ENCODE measurements at regions not wholly inside any gene's neighbourhood (a gene's known extent, or its start where the extent isn't known, plus 50 kb on each side); places are given as distances from the start of the nearest gene placed in this dataset.

GRCh38 chr2:107553539-107553938 lies 273.2 kb upstream of the RGPD4 start:
- Histone ChIP-seq H2BK20ac (ENCODE audit: low read depth, low read length, poor library complexity, severe bottlenecking) (no peak overlapping the region), H3K56ac (ENCODE audit: insufficient read length, low read depth, low read length) (no peak overlapping the region), H2AFZ (ENCODE audit: low read length) (no peak overlapping the region), H4K5ac (ENCODE audit: insufficient read length, low read depth, low read length) (no peak overlapping the region), H4K8ac (replicated peaks; ENCODE audit: insufficient read length, low read depth, low read length) (no peak overlapping the region), H3K9me3 (ENCODE audit: control insufficient read depth, low read depth, low read length) (peaks cover 18% of the 10 kb centered on the region), H3K79me2 (ENCODE audit: insufficient read depth, low read length) (no peaks in the 10 kb centered on the region), H3K4me2 (ENCODE audit: insufficient read depth, insufficient read length, low read length) (no peak overlapping the region), H3K18ac (ENCODE audit: insufficient read length, low read depth, low read length) (no peak overlapping the region), H3K23ac (ENCODE audit: insufficient read length, low read depth, low read length) (no peak overlapping the region), H2AK5ac (ENCODE audit: insufficient read length, low read length) (no peak overlapping the region), H3K23me2 (ENCODE audit: insufficient read length, low read depth, low read length, poor library complexity, severe bottlenecking) (no peaks in the 10 kb centered on the region), H2BK120ac (ENCODE audit: low read depth, low read length, poor library complexity, severe bottlenecking) (no peak overlapping the region), H4K20me1 (ENCODE audit: control insufficient read depth, insufficient read depth, insufficient read length) (no peaks in the 10 kb centered on the region), H2BK15ac (ENCODE audit: low read depth, low read length) (no peak overlapping the region), H4K91ac (ENCODE audit: insufficient read length, low read depth, low read length) (no peak overlapping the region), H3K27me3 (ENCODE audit: insufficient read depth, low read length) (no peaks in the 10 kb centered on the region), H3K14ac (ENCODE audit: insufficient read depth, low read length) (no peak overlapping the region), H2BK12ac (ENCODE audit: insufficient read length, low read depth, low read length) (no peak overlapping the region), H3T11ph (ENCODE audit: low read length) (no peak overlapping the region), H3K79me1 (ENCODE audit: insufficient read depth, low read depth, low read length, poor library complexity, severe bottlenecking) (no peaks in the 10 kb centered on the region), H3K9ac (ENCODE audit: extremely low read depth, insufficient read length, low read length) (no peak overlapping the region), H3K4me1 (ENCODE audit: insufficient read depth, low read length) (no peaks in the 10 kb centered on the region), H2BK5ac (ENCODE audit: insufficient read length, low read length) (no peak overlapping the region), H3K4ac (ENCODE audit: low read depth, low read length) (no peak overlapping the region), H3K27ac (ENCODE audit: insufficient read length, low read depth, low read length) (no peak overlapping the region)
- Mint-ChIP-seq H3K27me3 (ENCODE audit: low read depth) (peaks cover 6% of the 10 kb centered on the region), H3K9me3 (peaks cover 31 to 32% of the 10 kb centered on the region in 2 experiments), H3K4me3 (no peak overlapping the region), H3K27ac (no peak overlapping the region), H3K36me3 (ENCODE audit: insufficient read depth in 1 of 3, low read depth in 3 of 3) (peaks cover 5 to 34% (median 20%) of the 10 kb centered on the region in 3 experiments), H3K4me1 (peaks cover 2 to 3% of the 10 kb centered on the region in 2 experiments; a peak in 1 of 4 replicates)
- WGBS (ENCODE audit: extremely low coverage, insufficient read length, low lambda C conversion rate) = no CpG with 5 or more reads among the region's 5 CpGs
- no peak for DNase-seq
- TF ChIP-seq CTCF (conservative IDR thresholded peaks at IDR 0.05) = no peak

Measured in H9 (cell line).